ENCODE measurements at regions not wholly inside any gene's neighbourhood (a gene's known extent, or its start where the extent isn't known, plus 50 kb on each side); places are given as distances from the start of the nearest gene placed in this dataset.

GRCh38 chr3:3499012-3499562 lies 300.1 kb upstream of the LRRN1 start:
- no peak for TF ChIP-seq CTCF (conservative IDR thresholded peaks at IDR 0.05; ENCODE audit: low read depth, low read length)
- TF ChIP-seq EZH2 (IDR thresholded peaks at IDR 0.05; ENCODE audit: borderline replicate concordance, low read depth, low read length, poor library complexity, severe bottlenecking), result no peak

Measured in A673 (cell line).